ENCODE measurements at regions not wholly inside any gene's neighbourhood (a gene's known extent, or its start where the extent isn't known, plus 50 kb on each side); places are given as distances from the start of the nearest gene placed in this dataset.

DNA sequence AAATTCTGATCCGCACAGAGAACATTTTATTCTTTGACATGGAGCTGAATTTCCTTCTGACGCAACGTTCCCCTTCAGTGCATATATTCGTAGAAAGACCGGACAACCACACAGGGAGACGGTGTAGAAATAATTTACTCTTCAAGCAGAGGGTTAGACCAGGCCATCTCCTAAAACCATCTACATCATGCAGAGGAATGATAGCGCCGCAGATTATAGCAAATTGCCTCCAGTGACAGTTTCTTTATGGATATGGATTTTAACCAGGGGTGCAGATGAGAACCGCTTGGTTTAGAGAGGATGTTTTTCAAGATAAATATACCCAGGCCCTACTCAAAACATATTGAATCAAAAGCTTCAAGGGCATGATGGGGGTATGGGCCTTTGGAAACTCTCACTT lies 759.3 kb upstream of the AUTS2 start:
- no peaks in the 10 kb centered on the region for H3K79me2 ChIP-seq (replicated peaks; ENCODE audit: insufficient read depth)
- H3K36me3 ChIP-seq (ENCODE audit: insufficient read depth), result no peaks in the 10 kb centered on the region
- no peaks in the 10 kb centered on the region for H3K9me2 ChIP-seq (ENCODE audit: insufficient read depth)
- H2AFZ ChIP-seq, result no peak overlapping the region
- peaks cover 98% of the 10 kb centered on the region for H3K9me3 Mint-ChIP-seq
- peaks cover 47% of the 10 kb centered on the region for H3K36me3 Mint-ChIP-seq (ENCODE audit: low read depth)
- no peak overlapping the region for H3K4me3 Mint-ChIP-seq
- no peaks in the 10 kb centered on the region for H3K4me1 ChIP-seq (ENCODE audit: insufficient read depth)
- DNase-seq (ENCODE audit: low spot score) (no peak), ATAC-seq (no peak)
- H3K27me3 ChIP-seq (ENCODE audit: insufficient read depth), result no peaks in the 10 kb centered on the region
- H3K4me2 ChIP-seq, result no peak overlapping the region
- TF ChIP-seq, protein P1, sequence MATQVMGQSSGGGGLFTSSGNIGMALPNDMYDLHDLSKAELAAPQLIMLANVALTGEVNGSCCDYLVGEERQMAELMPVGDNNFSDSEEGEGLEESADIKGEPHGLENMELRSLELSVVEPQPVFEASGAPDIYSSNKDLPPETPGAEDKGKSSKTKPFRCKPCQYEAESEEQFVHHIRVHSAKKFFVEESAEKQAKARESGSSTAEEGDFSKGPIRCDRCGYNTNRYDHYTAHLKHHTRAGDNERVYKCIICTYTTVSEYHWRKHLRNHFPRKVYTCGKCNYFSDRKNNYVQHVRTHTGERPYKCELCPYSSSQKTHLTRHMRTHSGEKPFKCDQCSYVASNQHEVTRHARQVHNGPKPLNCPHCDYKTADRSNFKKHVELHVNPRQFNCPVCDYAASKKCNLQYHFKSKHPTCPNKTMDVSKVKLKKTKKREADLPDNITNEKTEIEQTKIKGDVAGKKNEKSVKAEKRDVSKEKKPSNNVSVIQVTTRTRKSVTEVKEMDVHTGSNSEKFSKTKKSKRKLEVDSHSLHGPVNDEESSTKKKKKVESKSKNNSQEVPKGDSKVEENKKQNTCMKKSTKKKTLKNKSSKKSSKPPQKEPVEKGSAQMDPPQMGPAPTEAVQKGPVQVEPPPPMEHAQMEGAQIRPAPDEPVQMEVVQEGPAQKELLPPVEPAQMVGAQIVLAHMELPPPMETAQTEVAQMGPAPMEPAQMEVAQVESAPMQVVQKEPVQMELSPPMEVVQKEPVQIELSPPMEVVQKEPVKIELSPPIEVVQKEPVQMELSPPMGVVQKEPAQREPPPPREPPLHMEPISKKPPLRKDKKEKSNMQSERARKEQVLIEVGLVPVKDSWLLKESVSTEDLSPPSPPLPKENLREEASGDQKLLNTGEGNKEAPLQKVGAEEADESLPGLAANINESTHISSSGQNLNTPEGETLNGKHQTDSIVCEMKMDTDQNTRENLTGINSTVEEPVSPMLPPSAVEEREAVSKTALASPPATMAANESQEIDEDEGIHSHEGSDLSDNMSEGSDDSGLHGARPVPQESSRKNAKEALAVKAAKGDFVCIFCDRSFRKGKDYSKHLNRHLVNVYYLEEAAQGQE (IDR thresholded peaks at IDR 0.05; ENCODE audit: unreplicated experiment), result no peak
- TF ChIP-seq ZNF114 (CRISPR knock-in tag; IDR thresholded peaks at IDR 0.05), result no peak
- no peak for TF ChIP-seq ZNF331 (CRISPR knock-in tag; IDR thresholded peaks at IDR 0.05; ENCODE audit: low read depth)
- TF ChIP-seq NANOG (IDR thresholded peaks at IDR 0.05; ENCODE audit: borderline replicate concordance), result no peak
- TF ChIP-seq ETS1 (IDR thresholded peaks at IDR 0.05), result no peak
- H3K4me3 ChIP-seq, result no peak overlapping the region
- H3K27me3 Mint-ChIP-seq (ENCODE audit: insufficient read depth, low read depth, poor library complexity), result no peaks in the 10 kb centered on the region
- no peak overlapping the region for H3K27ac Mint-ChIP-seq
- no peaks in the 10 kb centered on the region for H3F3A ChIP-seq (replicated peaks; ENCODE audit: low read depth)
- H3K4me1 Mint-ChIP-seq, result no peaks in the 10 kb centered on the region
- H4K20me1 ChIP-seq (replicated peaks; ENCODE audit: insufficient read depth), result no peaks in the 10 kb centered on the region
- no peak overlapping the region for H3K27ac ChIP-seq (ENCODE audit: low read depth)

- Mint-ChIP-seq H3K27me3 (ENCODE audit: insufficient read depth, low read depth, poor library complexity) (no peaks in the 10 kb centered on the region), H3K9me3 (peaks cover 98% of the 10 kb centered on the region), H3K27ac (no peak overlapping the region), H3K4me1 (no peaks in the 10 kb centered on the region), H3K36me3 (ENCODE audit: low read depth) (peaks cover 58% of the 10 kb centered on the region), H3K4me3 (no peak overlapping the region)
- no peak for DNase-seq (ENCODE audit: low spot score)
- no peak overlapping the region for H3K4me3 ChIP-seq
- no peaks in the 10 kb centered on the region for H3K36me3 ChIP-seq (ENCODE audit: insufficient read depth)
- H3K27me3 ChIP-seq (ENCODE audit: insufficient read depth), result no peaks in the 10 kb centered on the region
- no peaks in the 10 kb centered on the region for H4K20me1 ChIP-seq (replicated peaks; ENCODE audit: insufficient read depth)
- H3K4me2 ChIP-seq, result no peak overlapping the region
- no peaks in the 10 kb centered on the region for H3K9me2 ChIP-seq (ENCODE audit: insufficient read depth)
- no peak overlapping the region for H3K27ac ChIP-seq (ENCODE audit: low read depth)
- no peaks in the 10 kb centered on the region for H3K79me2 ChIP-seq (replicated peaks; ENCODE audit: insufficient read depth)
- no peaks in the 10 kb centered on the region for H3K4me1 ChIP-seq (ENCODE audit: insufficient read depth)
- no peak for TF ChIP-seq CREB1 (CRISPR knock-in tag; IDR thresholded peaks at IDR 0.05; ENCODE audit: low read depth)
- no peak for TF ChIP-seq ETS1 (IDR thresholded peaks at IDR 0.05)
- TF ChIP-seq EZH2phosphoT487 (IDR thresholded peaks at IDR 0.05; ENCODE audit: unreplicated experiment), result no peak
- TF ChIP-seq CTCF (conservative IDR thresholded peaks at IDR 0.05; ENCODE audit: low read depth in 2 of 2), result no peak
- no peak for TF ChIP-seq ZNF114 (CRISPR knock-in tag; IDR thresholded peaks at IDR 0.05)
- no peak for TF ChIP-seq EZH2 (IDR thresholded peaks at IDR 0.05; ENCODE audit: low read depth, unreplicated experiment)
- TF ChIP-seq POLR2AphosphoS5 (IDR thresholded peaks at IDR 0.05; ENCODE audit: low read depth), result no peak
- TF ChIP-seq JUNB (IDR thresholded peaks at IDR 0.05; ENCODE audit: unreplicated experiment), result no peak
- TF ChIP-seq, protein P1 (IDR thresholded peaks at IDR 0.05; ENCODE audit: unreplicated experiment), result no peak
- TF ChIP-seq STAT1 (IDR thresholded peaks at IDR 0.05; ENCODE audit: unreplicated experiment), result no peak
- ATAC-seq, result no peak
- H2AFZ ChIP-seq, result no peak overlapping the region
- no peaks in the 10 kb centered on the region for H3F3A ChIP-seq (replicated peaks; ENCODE audit: low read depth)
Measured at GRCh38 chr7:68840991-68841390, 757.3 kb upstream of the AUTS2 start.
